GM23338 (cell line): ENCODE measurements at regions not wholly inside any gene's neighbourhood (a gene's known extent, or its start where the extent isn't known, plus 50 kb on each side); places are given as distances from the start of the nearest gene placed in this dataset.

Source experiments
- ATAC-seq: fragments of 200-7000 bp; cut with Tn5 transposase; 3 replicates; pipeline ENCODE4 v1.9.1; 2020
- DNase-seq: peaks from one replicate; pipeline ENCODE4 v3.0.0-alpha.2; 2015; ENCODE audit warnings: low spot score
- H2AFZ ChIP-seq: fragments of 200-600 bp; sonication (generic); 2 replicates; pipeline ENCODE4 v1.8.0; 2016; ENCODE audit warnings: antibody characterized with exemption, mild to moderate bottlenecking, moderate library complexity
- H3F3A ChIP-seq: fragments of 200-600 bp; sonication (generic); replicated peaks from 2 replicates; pipeline ENCODE4 v1.8.0; 2017; ENCODE audit warnings: antibody characterized with exemption, mixed run types, low read depth
- H3K27ac ChIP-seq: fragments of 200-600 bp; sonication (generic); 2 replicates; pipeline ENCODE4 v1.6.1; 2016; ENCODE audit warnings: low read depth
- H3K27me3 ChIP-seq: fragments of 200-600 bp; sonication (generic); 2 replicates; pipeline ENCODE4 v1.8.0; 2016; ENCODE audit warnings: mild to moderate bottlenecking, mixed run types, moderate library complexity; ENCODE audit not compliant: insufficient read depth
- H3K36me3 ChIP-seq: fragments of 200-600 bp; sonication (generic); 2 replicates; pipeline ENCODE4 v1.8.0; 2016; ENCODE audit warnings: mild to moderate bottlenecking; ENCODE audit not compliant: insufficient read depth
- H3K4me1 ChIP-seq: fragments of 200-600 bp; sonication (generic); 2 replicates; pipeline ENCODE4 v1.8.0; 2016; ENCODE audit warnings: mild to moderate bottlenecking, moderate library complexity; ENCODE audit not compliant: insufficient read depth
- H3K4me2 ChIP-seq: fragments of 200-600 bp; sonication (generic); 2 replicates; pipeline ENCODE4 v1.7.1; 2017; ENCODE audit warnings: mixed run types
- H3K4me3 ChIP-seq: fragments of 200-600 bp; sonication (generic); 2 replicates; pipeline ENCODE4 v1.6.1; 2016; ENCODE audit warnings: mixed run types
- H3K79me2 ChIP-seq: fragments of 200-600 bp; sonication (generic); replicated peaks from 2 replicates; pipeline ENCODE4 v1.8.0; 2017; ENCODE audit warnings: mild to moderate bottlenecking; ENCODE audit not compliant: insufficient read depth
- H3K9me2 ChIP-seq: fragments of 200-600 bp; sonication (generic); 2 replicates; pipeline ENCODE4 v1.8.0; 2017; ENCODE audit not compliant: insufficient read depth
- H4K20me1 ChIP-seq: fragments of 200-600 bp; sonication (generic); replicated peaks from 2 replicates; pipeline ENCODE4 v1.8.0; 2017; ENCODE audit warnings: mild to moderate bottlenecking; ENCODE audit not compliant: insufficient read depth
- H3K27ac Mint-ChIP-seq: 2 replicates; pipeline ENCODE4 v1.8.0; 2020; ENCODE audit warnings: inconsistent platforms, mild to moderate bottlenecking, moderate library complexity, mixed read lengths
- H3K27me3 Mint-ChIP-seq: 3 replicates; pipeline ENCODE4 v1.8.0; 2022; ENCODE audit warnings: low read depth, mild to moderate bottlenecking, moderate library complexity, mixed read lengths, inconsistent platforms; ENCODE audit not compliant: insufficient read depth, poor library complexity
- H3K36me3 Mint-ChIP-seq: 3 replicates; pipeline ENCODE4 v1.8.0; 2021; ENCODE audit warnings: low read depth, mild to moderate bottlenecking, inconsistent platforms, moderate library complexity, mixed read lengths
- H3K4me1 Mint-ChIP-seq: 3 replicates; pipeline ENCODE4 v1.8.0; 2020; ENCODE audit warnings: mild to moderate bottlenecking, inconsistent platforms, mixed read lengths
- H3K4me3 Mint-ChIP-seq: 3 replicates; pipeline ENCODE4 v1.8.0; 2021; ENCODE audit warnings: moderate library complexity, mild to moderate bottlenecking, inconsistent platforms, mixed read lengths
- H3K9me3 Mint-ChIP-seq: 3 replicates; pipeline ENCODE4 v1.8.0; 2020; ENCODE audit warnings: moderate library complexity, mild to moderate bottlenecking, inconsistent platforms, mixed read lengths
- CREB1 ChIP-seq: fragments of 250-450 bp; sonication (Bioruptor Pico); IDR thresholded peaks from 2 replicates; pipeline ENCODE4 v1.5.0; 2020; ENCODE audit warnings: low read depth, mild to moderate bottlenecking, moderate library complexity
- ETS1 ChIP-seq: IDR thresholded peaks from 2 replicates; pipeline ENCODE4 v1.6.1; 2016; ENCODE audit warnings: antibody characterized with exemption
- EZH2 ChIP-seq: fragments of 200-600 bp; sonication (generic); IDR thresholded peaks from one replicate; pipeline ENCODE4 v1.8.0; 2017; ENCODE audit warnings: antibody characterized with exemption, mild to moderate bottlenecking, low read depth; ENCODE audit not compliant: unreplicated experiment
- EZH2phosphoT487 ChIP-seq: fragments of 200-600 bp; sonication (generic); IDR thresholded peaks from one replicate; pipeline ENCODE4 v1.8.1; 2018; ENCODE audit warnings: antibody characterized with exemption; ENCODE audit not compliant: unreplicated experiment
- NANOG ChIP-seq: IDR thresholded peaks from 2 replicates; pipeline ENCODE4 v1.6.1; 2016; ENCODE audit warnings: antibody characterized with exemption, borderline replicate concordance
- POLR2AphosphoS5 ChIP-seq: IDR thresholded peaks from 2 replicates; pipeline ENCODE4 v1.6.1; 2016; ENCODE audit warnings: antibody characterized with exemption, low read depth
- STAT1 ChIP-seq: IDR thresholded peaks from one replicate; pipeline ENCODE4 v1.6.1; 2016; ENCODE audit warnings: antibody characterized with exemption; ENCODE audit not compliant: unreplicated experiment
- ZNF114 ChIP-seq: fragments of 250-450 bp; sonication (Bioruptor Pico); IDR thresholded peaks from 2 replicates; pipeline ENCODE4 v1.5.0; 2020; ENCODE audit warnings: mild to moderate bottlenecking, moderate library complexity
- ZNF331 ChIP-seq: fragments of 250-450 bp; sonication (Bioruptor Pico); IDR thresholded peaks from 2 replicates; pipeline ENCODE4 v1.5.0; 2020; ENCODE audit warnings: low read depth, mild to moderate bottlenecking, moderate library complexity
- ZNF462 ChIP-seq: fragments of 250-450 bp; sonication (Bioruptor Pico); IDR thresholded peaks from 2 replicates; pipeline ENCODE4 v1.5.0; 2020; ENCODE audit warnings: mild to moderate bottlenecking, moderate library complexity

GRCh38 chr6:157760137-157760536 lies 62.9 kb upstream of the SNX9 start (continued):
- TF ChIP-seq EZH2 (no peak), STAT1 (no peak), ETS1 (no peak)

DNA sequence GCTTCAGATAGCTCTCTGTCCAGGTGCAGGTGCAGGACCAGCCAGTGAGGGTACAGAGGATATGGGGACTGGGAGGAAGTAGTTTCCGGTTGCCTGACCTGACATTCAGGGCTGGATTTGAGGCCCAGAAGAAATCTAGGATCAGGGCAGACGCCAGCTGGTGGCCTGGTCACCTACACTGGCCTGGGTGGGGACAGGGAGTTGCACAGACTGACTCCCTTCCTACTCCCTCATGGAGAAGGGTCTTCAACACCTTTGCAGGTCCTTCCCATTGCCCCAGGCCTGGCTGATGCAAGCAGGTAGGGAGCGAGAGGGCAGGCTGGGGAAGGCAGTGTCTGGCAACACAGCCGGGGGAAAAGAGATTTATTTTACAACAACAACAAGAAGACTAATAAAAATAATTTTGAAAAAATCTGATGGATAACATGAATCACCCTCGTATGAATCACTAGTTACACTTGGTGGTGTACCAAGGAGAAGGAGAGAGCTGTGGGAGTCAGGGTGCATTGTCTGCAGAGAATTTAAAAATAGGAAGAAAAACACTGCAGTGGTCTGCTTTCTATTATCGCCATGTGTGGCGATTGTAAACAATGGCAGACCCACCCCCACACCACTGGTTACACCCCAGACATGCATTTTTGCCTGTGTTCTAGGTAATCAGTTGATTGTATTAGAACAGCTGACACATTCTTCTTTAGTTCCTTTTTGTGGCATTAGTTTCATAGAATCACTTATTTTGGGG lies 62.3 kb upstream of the SNX9 start:
- no peaks in the 10 kb centered on the region; the same call in 2 of the 3 replicates for H3K36me3 Mint-ChIP-seq
- no peak for DNase-seq
- Histone ChIP-seq H2AFZ (no peak overlapping the region), H3K79me2 (no peaks in the 10 kb centered on the region), H3K4me2 (no peak overlapping the region), H4K20me1 (no peaks in the 10 kb centered on the region), H3K9me2 (no peaks in the 10 kb centered on the region), H3K27ac (no peak overlapping the region), H3K4me1 (peaks cover 25% of the 10 kb centered on the region), H3F3A (no peaks in the 10 kb centered on the region), H3K27me3 (no peaks in the 10 kb centered on the region), H3K4me3 (no peak overlapping the region), H3K36me3 (no peaks in the 10 kb centered on the region)
- no peak overlapping the region for H3K27ac Mint-ChIP-seq
- peaks cover 46% of the 10 kb centered on the region for H3K4me1 Mint-ChIP-seq
- no peak for ATAC-seq
- TF ChIP-seq EZH2phosphoT487 (no peak), ZNF114 (CRISPR knock-in tag) (no peak)
- H3K4me3 Mint-ChIP-seq, result no peak overlapping the region
- H3K9me3 Mint-ChIP-seq, result no peaks in the 10 kb centered on the region
- peaks cover 10% of the 10 kb centered on the region for H3K27me3 Mint-ChIP-seq

- DNase-seq (no peak), ATAC-seq (no peak)
- peaks cover 43% of the 10 kb centered on the region for H3K4me1 Mint-ChIP-seq
- H3K4me2 ChIP-seq, result no peak overlapping the region
- peaks cover 18% of the 10 kb centered on the region for H3K4me1 ChIP-seq
- H3K4me3 ChIP-seq, result no peak overlapping the region
- no peaks in the 10 kb centered on the region for H3F3A ChIP-seq
- H4K20me1 ChIP-seq, result no peaks in the 10 kb centered on the region
- H3K79me2 ChIP-seq, result no peaks in the 10 kb centered on the region
- no peak overlapping the region for H3K27ac ChIP-seq
- H3K9me2 ChIP-seq, result 0 out of 2 replicates have a peak, but pooled peaks cover under 1% of the 10 kb centered on the region
- H3K36me3 Mint-ChIP-seq, result no peaks in the 10 kb centered on the region; the same call in 2 of the 3 replicates
- no peak overlapping the region for H3K4me3 Mint-ChIP-seq
- peaks cover 6% of the 10 kb centered on the region for H3K27me3 Mint-ChIP-seq
- no peaks in the 10 kb centered on the region for H3K27me3 ChIP-seq
- H3K27ac Mint-ChIP-seq, result no peak overlapping the region; the same call in 1 of the 2 replicates
- H3K36me3 ChIP-seq, result no peaks in the 10 kb centered on the region
- H2AFZ ChIP-seq, result peak overlapping the region; percentile 32; the same call in 1 of the 2 replicates
- no peaks in the 10 kb centered on the region for H3K9me3 Mint-ChIP-seq
- TF ChIP-seq EZH2 (no peak), ZNF331 (no peak), POLR2AphosphoS5 (no peak), CREB1 (CRISPR knock-in tag) (no peak), ZNF462 (CRISPR knock-in tag) (no peak), ZNF114 (CRISPR knock-in tag) (no peak), STAT1 (no peak), ETS1 (no peak), NANOG (no peak)
Observed at GRCh38 chr6:157761331-157761921, 61.6 kb upstream of the SNX9 start.
